OCI-LY3 (cell line): ENCODE measurements at regions not wholly inside any gene's neighbourhood (a gene's known extent, or its start where the extent isn't known, plus 50 kb on each side); places are given as distances from the start of the nearest gene placed in this dataset.

Source experiments
- H2AFZ ChIP-seq: fragments of 200-600, 300-600 bp; shearing (Covaris generic); 2 replicates; pipeline ENCODE4 v1.6.0; 2014; ENCODE audit warnings: antibody characterized with exemption, low read depth, low read length
- H3K27ac ChIP-seq: fragments of 200-600, 300-600 bp; sonication (generic); 2 replicates; pipeline ENCODE4 v1.5.1; 2014; ENCODE audit warnings: mild to moderate bottlenecking, low read length, moderate library complexity, mixed read lengths
- H3K27me3 ChIP-seq: fragments of 200-600, 300-600 bp; sonication (generic); 2 replicates; pipeline ENCODE4 v1.6.1; 2014; ENCODE audit warnings: low read depth, low read length, mixed read lengths
- H3K36me3 ChIP-seq: fragments of 200-600, 300-600 bp; sonication (generic); replicated peaks from 2 replicates; pipeline ENCODE3; 2014; ENCODE audit warnings: low read depth, low read length, mixed read lengths
- H3K4me1 ChIP-seq: fragments of 300-600, 200-600 bp; sonication (generic); 2 replicates; pipeline ENCODE4 v1.6.1; 2014; ENCODE audit warnings: low read length, mixed read lengths
- H3K4me2 ChIP-seq: fragments of 200-600, 300-600 bp; sonication (generic); 2 replicates; pipeline ENCODE4 v1.6.1; 2014; ENCODE audit warnings: low read length, mixed read lengths
- H3K4me3 ChIP-seq: fragments of 300-600, 200-600 bp; sonication (generic); 2 replicates; pipeline ENCODE4 v1.5.1; 2014; ENCODE audit warnings: antibody characterized with exemption, mild to moderate bottlenecking, low read length, moderate library complexity
- H3K79me2 ChIP-seq: fragments of 300-600, 200-600 bp; shearing (Covaris generic); 2 replicates; pipeline ENCODE4 v1.6.1; 2014; ENCODE audit warnings: mild to moderate bottlenecking, low read length, mixed read lengths
- H3K9ac ChIP-seq: fragments of 300-600, 200-600 bp; shearing (Covaris generic); 2 replicates; pipeline ENCODE4 v1.6.0; 2014; ENCODE audit warnings: mild to moderate bottlenecking, low read length, moderate library complexity
- H3K9me3 ChIP-seq: fragments of 200-600, 300-600 bp; shearing (Covaris generic); 2 replicates; pipeline ENCODE4 v1.6.1; 2014; ENCODE audit warnings: low read length, mixed read lengths; ENCODE audit not compliant: insufficient read depth
- H4K20me1 ChIP-seq: fragments of 200-600, 300-600 bp; sonication (generic); 2 replicates; pipeline ENCODE4 v1.6.1; 2016; ENCODE audit warnings: low read length, mixed read lengths; ENCODE audit not compliant: insufficient read depth
- EZH2phosphoT487 ChIP-seq: fragments of 200-600 bp; shearing (Covaris generic); IDR thresholded peaks from 2 replicates; pipeline ENCODE4 v1.6.1; 2018; ENCODE audit warnings: antibody characterized with exemption, mixed run types, low read depth
- TF ChIP-seq, protein P1 (sequence below): fragments of 200-600, 300-600 bp; sonication (generic); IDR thresholded peaks from 2 replicates; pipeline ENCODE4 v1.5.1; 2014; ENCODE audit warnings: antibody characterized with exemption, low read length, low read depth

DNA sequence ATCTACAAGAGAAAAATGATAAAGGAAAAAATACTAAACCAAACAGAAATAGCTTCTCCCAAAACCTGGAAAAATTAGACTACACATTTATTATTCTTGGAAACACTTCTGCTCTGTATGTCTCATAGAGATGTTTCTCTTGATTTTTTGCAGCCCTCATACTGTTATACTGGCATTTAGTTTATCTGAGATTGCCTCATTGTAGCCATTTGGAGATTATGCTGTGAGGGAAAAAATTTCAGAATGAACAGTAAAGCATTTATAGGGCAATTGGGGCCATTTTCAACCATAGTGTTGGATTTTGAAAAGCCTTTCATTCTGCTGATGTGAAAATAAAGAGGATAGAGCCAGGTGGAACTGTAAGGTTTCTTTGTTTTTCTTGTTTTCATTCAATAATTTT is 441.8 kb upstream of the RIOK2 start:
- H3K27me3 ChIP-seq, result no peaks in the 10 kb centered on the region
- no peak overlapping the region for H3K4me3 ChIP-seq
- no peak overlapping the region for H3K4me2 ChIP-seq
- H2AFZ ChIP-seq, result no peak overlapping the region
- H3K9me3 ChIP-seq, result no peaks in the 10 kb centered on the region
- no peaks in the 10 kb centered on the region for H3K4me1 ChIP-seq
- H3K36me3 ChIP-seq, result no peaks in the 10 kb centered on the region
- no peak overlapping the region for H3K9ac ChIP-seq
- TF ChIP-seq, protein P1, sequence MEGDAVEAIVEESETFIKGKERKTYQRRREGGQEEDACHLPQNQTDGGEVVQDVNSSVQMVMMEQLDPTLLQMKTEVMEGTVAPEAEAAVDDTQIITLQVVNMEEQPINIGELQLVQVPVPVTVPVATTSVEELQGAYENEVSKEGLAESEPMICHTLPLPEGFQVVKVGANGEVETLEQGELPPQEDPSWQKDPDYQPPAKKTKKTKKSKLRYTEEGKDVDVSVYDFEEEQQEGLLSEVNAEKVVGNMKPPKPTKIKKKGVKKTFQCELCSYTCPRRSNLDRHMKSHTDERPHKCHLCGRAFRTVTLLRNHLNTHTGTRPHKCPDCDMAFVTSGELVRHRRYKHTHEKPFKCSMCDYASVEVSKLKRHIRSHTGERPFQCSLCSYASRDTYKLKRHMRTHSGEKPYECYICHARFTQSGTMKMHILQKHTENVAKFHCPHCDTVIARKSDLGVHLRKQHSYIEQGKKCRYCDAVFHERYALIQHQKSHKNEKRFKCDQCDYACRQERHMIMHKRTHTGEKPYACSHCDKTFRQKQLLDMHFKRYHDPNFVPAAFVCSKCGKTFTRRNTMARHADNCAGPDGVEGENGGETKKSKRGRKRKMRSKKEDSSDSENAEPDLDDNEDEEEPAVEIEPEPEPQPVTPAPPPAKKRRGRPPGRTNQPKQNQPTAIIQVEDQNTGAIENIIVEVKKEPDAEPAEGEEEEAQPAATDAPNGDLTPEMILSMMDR, result no peak
- TF ChIP-seq EZH2phosphoT487, result no peak
- no peak overlapping the region for H3K27ac ChIP-seq
- no peaks in the 10 kb centered on the region for H3K79me2 ChIP-seq
- no peaks in the 10 kb centered on the region for H4K20me1 ChIP-seq

DNA sequence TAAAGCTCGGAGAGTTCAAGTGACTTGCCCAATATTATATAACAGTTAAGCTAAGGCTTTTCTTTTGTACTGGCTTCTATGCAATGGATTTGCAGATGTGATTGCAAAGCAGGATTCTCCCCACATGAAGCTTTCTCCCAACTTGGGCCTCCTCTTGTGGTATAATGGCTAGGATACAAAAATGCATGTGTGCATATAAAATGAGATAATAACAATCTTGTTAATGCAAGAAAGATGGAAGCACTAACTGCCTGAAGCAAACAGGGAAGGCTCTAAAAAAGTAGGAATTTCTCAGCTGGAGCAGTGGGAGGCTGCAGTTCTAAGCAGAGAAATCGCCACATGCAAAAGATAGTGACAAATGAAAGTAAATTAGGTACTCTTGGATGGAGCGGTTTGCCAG is 444.2 kb upstream of the RIOK2 start:
- Histone ChIP-seq H3K4me1 (no peaks in the 10 kb centered on the region), H3K4me3 (no peak overlapping the region), H3K79me2 (no peaks in the 10 kb centered on the region), H3K9me3 (no peaks in the 10 kb centered on the region), H4K20me1 (no peaks in the 10 kb centered on the region), H3K4me2 (no peak overlapping the region), H2AFZ (no peak overlapping the region), H3K27ac (no peak overlapping the region), H3K27me3 (no peaks in the 10 kb centered on the region), H3K36me3 (no peaks in the 10 kb centered on the region), H3K9ac (no peak overlapping the region)
- TF ChIP-seq EZH2phosphoT487, result no peak
- TF ChIP-seq, protein P1, result no peak

DNA sequence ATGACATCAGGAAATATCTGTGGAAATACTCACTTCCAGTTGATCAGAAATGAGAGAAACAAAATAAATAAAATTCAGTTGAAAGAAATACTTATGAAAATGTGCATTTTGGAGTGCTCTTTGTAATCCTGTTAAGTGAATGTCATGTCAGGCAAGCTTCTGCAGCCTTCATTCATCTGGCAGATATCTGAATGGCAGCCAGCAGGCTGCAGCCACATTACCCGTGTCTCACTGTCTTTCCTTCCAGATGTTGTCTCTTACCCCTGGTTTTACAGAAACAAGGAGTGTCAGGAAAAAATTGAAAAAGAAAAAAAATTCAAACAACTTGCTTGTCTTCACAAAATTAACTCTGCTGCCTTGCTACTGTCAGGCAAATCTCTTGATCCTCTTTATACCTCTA is 445.0 kb upstream of the RIOK2 start:
- H3K9me3 ChIP-seq, result no peaks in the 10 kb centered on the region
- H3K27ac ChIP-seq, result no peak overlapping the region
- no peak overlapping the region for H3K4me3 ChIP-seq
- H3K4me2 ChIP-seq, result no peak overlapping the region
- no peaks in the 10 kb centered on the region for H3K79me2 ChIP-seq
- no peaks in the 10 kb centered on the region for H3K36me3 ChIP-seq
- no peaks in the 10 kb centered on the region for H4K20me1 ChIP-seq
- H3K4me1 ChIP-seq, result no peaks in the 10 kb centered on the region
- TF ChIP-seq EZH2phosphoT487, result no peak
- TF ChIP-seq, protein P1, result no peak
- no peak overlapping the region for H3K9ac ChIP-seq
- no peaks in the 10 kb centered on the region for H3K27me3 ChIP-seq
- no peak overlapping the region for H2AFZ ChIP-seq

DNA sequence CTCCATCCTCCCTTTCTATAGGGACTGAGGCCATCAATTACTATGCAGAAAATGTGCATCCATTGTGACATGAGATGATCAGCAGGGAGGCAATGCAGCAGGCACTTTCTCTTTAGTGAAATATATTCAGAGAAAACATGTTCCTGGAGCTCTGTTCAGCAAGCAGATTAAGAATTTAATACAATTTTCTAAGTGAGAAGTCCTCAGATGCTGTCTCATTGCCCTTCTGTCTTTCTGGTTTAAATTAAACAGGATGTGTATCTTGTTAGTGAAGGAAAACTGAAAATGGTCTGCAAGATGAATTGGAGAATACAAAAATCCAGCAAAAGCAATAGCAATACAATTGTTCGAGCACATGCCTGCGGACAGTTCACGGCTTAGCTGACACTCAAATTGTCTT is 445.8 kb upstream of the RIOK2 start:
- no peaks in the 10 kb centered on the region for H3K27me3 ChIP-seq

More for the DNA sequence above, 445.8 kb upstream of the RIOK2 start:
- no peak overlapping the region for H3K4me3 ChIP-seq
- no peaks in the 10 kb centered on the region for H3K36me3 ChIP-seq
- no peak overlapping the region for H3K27ac ChIP-seq
- H3K79me2 ChIP-seq, result no peaks in the 10 kb centered on the region
- H3K9ac ChIP-seq, result no peak overlapping the region
- H2AFZ ChIP-seq, result no peak overlapping the region
- no peak overlapping the region for H3K4me2 ChIP-seq
- H3K9me3 ChIP-seq, result no peaks in the 10 kb centered on the region
- H3K4me1 ChIP-seq, result no peaks in the 10 kb centered on the region
- TF ChIP-seq, protein P1, result no peak
- no peak for TF ChIP-seq EZH2phosphoT487
- no peaks in the 10 kb centered on the region for H4K20me1 ChIP-seq
